ENCODE measurements at regions not wholly inside any gene's neighbourhood (a gene's known extent, or its start where the extent isn't known, plus 50 kb on each side); places are given as distances from the start of the nearest gene placed in this dataset.

GRCh38 chr6:76702187-76702586, 629.7 kb upstream of the IMPG1 start:
- H3K4me3 ChIP-seq (ENCODE audit: low read depth, low read length) = no peak overlapping the region

- H3K4me3 ChIP-seq (ENCODE audit: low read depth, low read length) = no peak overlapping the region
Measured at GRCh38 chr6:76701610-76702009, 629.1 kb upstream of the IMPG1 start.

GRCh38 chr6:76697585-76697984, 625.1 kb upstream of the IMPG1 start:
- H3K4me3 ChIP-seq (ENCODE audit: low read depth, low read length) = no peak overlapping the region

GRCh38 chr6:76694795-76695194, 622.3 kb upstream of the IMPG1 start:
- no peak overlapping the region for H3K4me3 ChIP-seq (ENCODE audit: low read depth, low read length)

GRCh38 chr6:76684875-76685274, 612.4 kb upstream of the IMPG1 start:
- no peak overlapping the region for H3K4me3 ChIP-seq (ENCODE audit: low read depth, low read length)

- H3K4me3 ChIP-seq (ENCODE audit: low read depth, low read length) = no peak overlapping the region
Measured at GRCh38 chr6:76683985-76684384, 611.5 kb upstream of the IMPG1 start.

- H3K4me3 ChIP-seq (ENCODE audit: low read depth, low read length) = no peak overlapping the region
Measured at GRCh38 chr6:76682842-76683241, 610.4 kb upstream of the IMPG1 start.

GRCh38 chr6:76681781-76682180, 609.3 kb upstream of the IMPG1 start:
- H3K4me3 ChIP-seq (ENCODE audit: low read depth, low read length) = no peak overlapping the region

GRCh38 chr6:76677017-76677416, 604.6 kb upstream of the IMPG1 start:
- no peak overlapping the region for H3K4me3 ChIP-seq (ENCODE audit: low read depth, low read length)

- H3K4me3 ChIP-seq (ENCODE audit: low read depth, low read length) = no peak overlapping the region
Measured at GRCh38 chr6:76671751-76672150, 599.3 kb upstream of the IMPG1 start.

- H3K4me3 ChIP-seq (ENCODE audit: low read depth, low read length) = no peak overlapping the region
Measured at GRCh38 chr6:76644231-76644630, 571.8 kb upstream of the IMPG1 start.

- H3K4me3 ChIP-seq (ENCODE audit: low read depth, low read length) = no peak overlapping the region
Measured at GRCh38 chr6:76639941-76640340, 567.5 kb upstream of the IMPG1 start.

- no peak overlapping the region for H3K4me3 ChIP-seq (ENCODE audit: low read depth, low read length)
Measured at GRCh38 chr6:76634695-76635094, 562.2 kb upstream of the IMPG1 start.

- no peak overlapping the region for H3K4me3 ChIP-seq (ENCODE audit: low read depth, low read length)
Measured at GRCh38 chr6:76633259-76633658, 560.8 kb upstream of the IMPG1 start.

GRCh38 chr6:76631622-76632021, 559.2 kb upstream of the IMPG1 start:
- no peak overlapping the region for H3K4me3 ChIP-seq (ENCODE audit: low read depth, low read length)

- no peak overlapping the region for H3K4me3 ChIP-seq (ENCODE audit: low read depth, low read length)
Measured at GRCh38 chr6:76615395-76615794, 542.9 kb upstream of the IMPG1 start.

- H3K4me3 ChIP-seq (ENCODE audit: low read depth, low read length) = no peak overlapping the region
Measured at GRCh38 chr6:76612954-76613353, 540.5 kb upstream of the IMPG1 start.

GRCh38 chr6:76609160-76609559, 536.7 kb upstream of the IMPG1 start:
- H3K4me3 ChIP-seq (ENCODE audit: low read depth, low read length) = no peak overlapping the region

- no peak overlapping the region for H3K4me3 ChIP-seq (ENCODE audit: low read depth, low read length)
Measured at GRCh38 chr6:76594109-76594508, 521.6 kb upstream of the IMPG1 start.

GRCh38 chr6:76593668-76594067, 521.2 kb upstream of the IMPG1 start:
- H3K4me3 ChIP-seq (ENCODE audit: low read depth, low read length) = no peak overlapping the region

- H3K4me3 ChIP-seq (ENCODE audit: low read depth, low read length) = no peak overlapping the region
Measured at GRCh38 chr6:76592566-76592965, 520.1 kb upstream of the IMPG1 start.

- no peak overlapping the region for H3K4me3 ChIP-seq (ENCODE audit: low read depth, low read length)
Measured at GRCh38 chr6:76587271-76587670, 514.8 kb upstream of the IMPG1 start.

- H3K4me3 ChIP-seq (ENCODE audit: low read depth, low read length) = no peak overlapping the region
Measured at GRCh38 chr6:76584121-76584520, 511.7 kb upstream of the IMPG1 start.

- H3K4me3 ChIP-seq (ENCODE audit: low read depth, low read length) = no peak overlapping the region
Measured at GRCh38 chr6:76578746-76579145, 506.3 kb upstream of the IMPG1 start.

Measured in iPS-11a (cell line).